NCI-H2171 (cell line): ENCODE measurements at regions not wholly inside any gene's neighbourhood (a gene's known extent, or its start where the extent isn't known, plus 50 kb on each side); places are given as distances from the start of the nearest gene placed in this dataset.

ENCODE experiments used
- DNase-seq: peaks from one replicate; lab custom pipeline; 2025; lab: John Stamatoyannopoulos, UW

DNA sequence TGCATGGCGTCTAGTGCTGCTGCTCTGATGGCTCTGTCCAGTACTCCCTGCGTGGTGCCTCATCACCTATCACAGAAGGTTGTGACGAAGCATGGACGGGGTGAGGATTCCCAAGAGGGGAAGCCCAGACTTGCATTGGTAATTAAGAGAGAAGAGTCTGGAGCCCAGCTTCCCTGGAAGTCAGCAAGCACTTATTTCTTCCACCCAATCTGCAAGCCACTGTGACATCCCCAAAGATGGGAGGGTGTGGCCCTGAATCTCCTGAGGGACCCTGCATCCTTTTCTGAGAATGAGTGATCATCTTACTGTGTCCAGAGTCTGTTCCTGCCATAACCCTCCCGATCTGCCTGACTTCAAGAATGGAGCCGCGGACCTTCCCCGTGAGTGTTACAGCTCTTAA lies 166.7 kb downstream of the PTPN20 start:
- DNase-seq: no peak

DNA sequence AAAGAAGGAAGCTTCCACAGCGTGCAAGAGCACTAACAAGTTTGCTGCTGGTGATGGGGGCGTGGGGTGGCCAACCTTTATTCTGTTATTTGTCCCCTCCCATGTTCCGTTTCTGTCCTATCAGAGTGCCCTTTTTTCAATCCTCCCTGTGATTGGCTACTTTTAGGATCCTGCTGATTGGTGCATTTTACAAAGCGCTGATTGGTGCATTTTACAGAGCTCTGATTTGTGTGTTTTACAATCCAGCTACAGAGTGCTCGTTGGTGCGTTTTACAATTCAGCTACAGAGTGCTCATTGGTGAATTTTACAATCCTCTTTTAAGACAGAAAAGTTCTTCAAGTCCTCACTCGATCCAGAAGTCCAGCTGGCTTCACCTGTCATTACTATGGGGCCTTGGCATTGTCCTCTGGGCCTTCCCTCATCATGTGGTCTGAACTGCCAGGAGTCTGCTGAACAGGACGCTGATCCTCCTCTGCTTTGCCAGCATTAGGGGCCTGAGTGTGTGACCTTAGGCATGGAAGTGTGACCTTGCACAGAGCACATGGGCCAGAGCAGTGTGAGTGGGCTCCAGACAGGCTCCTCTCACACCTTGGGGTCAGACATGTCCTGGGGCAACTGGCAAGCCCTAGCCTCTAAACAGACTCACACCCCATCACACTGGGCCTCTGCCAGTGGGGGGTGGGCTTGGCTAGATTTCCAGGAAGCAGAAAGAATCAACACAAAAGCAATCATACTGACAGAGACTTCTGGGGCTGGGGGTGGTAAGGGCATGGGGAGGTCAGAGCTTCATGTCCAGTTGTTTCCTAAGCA lies 167.4 kb downstream of the PTPN20 start:
- DNase-seq: no peak

DNA sequence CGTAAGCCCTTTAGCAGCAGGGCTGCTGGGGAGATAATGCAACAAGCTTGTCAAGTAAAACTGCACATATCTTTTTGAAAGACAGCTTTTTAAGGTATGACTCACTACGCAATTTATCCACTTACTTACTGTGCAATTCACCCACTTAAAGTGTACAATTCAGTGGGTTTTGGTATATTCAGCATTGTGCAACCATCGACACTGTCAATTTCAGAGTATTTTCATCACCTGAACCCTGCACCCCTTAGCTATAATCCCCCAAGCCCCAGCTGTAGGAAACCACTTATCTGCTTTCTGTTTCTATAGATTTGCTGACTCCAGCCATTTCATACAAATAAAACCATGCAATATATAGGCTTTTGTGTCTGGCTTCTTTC lies 168.0 kb downstream of the PTPN20 start:
- DNase-seq: no peak

DNA sequence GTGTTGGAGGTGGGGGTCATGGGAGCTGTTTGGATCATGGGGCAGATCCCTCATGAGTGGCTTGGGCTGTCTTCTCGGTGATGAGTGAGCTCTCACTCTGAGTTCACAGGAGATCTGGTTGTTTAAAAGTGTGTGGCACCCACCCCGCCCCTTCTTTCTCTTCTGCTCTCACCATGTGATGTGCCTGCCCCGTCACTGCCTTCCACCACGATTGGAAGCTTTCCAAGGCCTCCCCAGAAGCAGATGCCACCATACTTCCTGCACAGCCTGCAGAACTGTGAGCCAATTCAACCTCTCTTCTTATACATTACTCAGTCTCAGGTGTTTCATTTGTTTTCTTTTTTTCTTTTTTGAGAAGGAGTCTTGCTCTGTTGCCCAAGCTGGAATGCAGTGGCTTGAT lies 170.0 kb downstream of the PTPN20 start:
- no peak for DNase-seq

DNA sequence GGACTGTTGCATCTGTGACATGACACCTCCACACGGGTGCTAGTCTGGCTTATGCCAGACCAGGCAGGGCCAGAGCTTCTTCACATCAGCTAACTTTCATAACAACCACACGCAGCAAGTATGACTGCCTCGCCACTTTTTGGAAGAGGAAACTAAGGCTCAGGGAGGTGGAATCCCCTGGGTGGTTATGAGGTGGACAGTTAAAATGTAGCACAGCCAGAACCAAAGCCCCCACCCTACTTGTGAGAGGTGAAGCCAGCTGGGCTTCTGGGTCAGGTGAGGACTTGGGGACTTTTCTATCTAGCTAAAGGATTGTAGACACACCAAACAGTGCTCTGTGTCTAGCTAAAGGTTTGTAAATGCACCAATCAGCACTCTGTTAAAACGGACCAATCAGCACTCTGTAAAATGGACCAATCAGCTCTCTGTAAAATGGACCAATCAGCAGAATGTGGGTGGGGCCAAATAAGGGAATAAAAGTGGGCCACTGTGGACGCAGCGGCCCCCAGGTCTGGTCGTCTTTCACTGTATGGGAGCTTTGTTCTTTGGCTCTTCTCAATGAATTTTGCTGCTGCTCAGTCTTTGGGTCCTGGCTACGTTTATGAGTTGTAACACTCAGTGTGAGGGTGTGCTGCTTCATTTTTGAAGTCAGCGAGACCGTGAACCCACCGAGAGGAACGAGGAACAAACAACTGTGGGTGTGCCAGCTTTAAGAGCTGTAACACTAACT lies 171.0 kb downstream of the PTPN20 start:
- no peak for DNase-seq

DNA sequence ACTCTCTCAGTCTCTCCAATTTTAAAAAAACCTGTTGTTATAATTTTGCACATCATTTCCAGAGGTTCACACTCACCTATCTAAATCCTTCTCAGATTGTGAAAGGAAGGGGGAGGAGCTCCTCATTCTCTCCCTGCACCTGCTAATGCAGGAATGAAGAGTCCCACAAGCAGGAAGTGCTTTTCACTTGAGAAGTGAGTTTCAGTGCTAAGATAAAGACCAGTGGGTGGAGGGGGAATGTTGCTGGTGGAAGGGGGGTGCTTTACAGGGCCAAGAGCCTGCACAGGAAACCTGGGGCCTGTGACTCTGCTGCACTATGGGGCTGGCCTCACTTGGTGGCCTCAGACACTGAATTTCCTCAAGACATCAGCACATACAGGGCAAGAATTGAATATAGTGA lies 176.4 kb downstream of the PTPN20 start:
- no peak for DNase-seq

DNA sequence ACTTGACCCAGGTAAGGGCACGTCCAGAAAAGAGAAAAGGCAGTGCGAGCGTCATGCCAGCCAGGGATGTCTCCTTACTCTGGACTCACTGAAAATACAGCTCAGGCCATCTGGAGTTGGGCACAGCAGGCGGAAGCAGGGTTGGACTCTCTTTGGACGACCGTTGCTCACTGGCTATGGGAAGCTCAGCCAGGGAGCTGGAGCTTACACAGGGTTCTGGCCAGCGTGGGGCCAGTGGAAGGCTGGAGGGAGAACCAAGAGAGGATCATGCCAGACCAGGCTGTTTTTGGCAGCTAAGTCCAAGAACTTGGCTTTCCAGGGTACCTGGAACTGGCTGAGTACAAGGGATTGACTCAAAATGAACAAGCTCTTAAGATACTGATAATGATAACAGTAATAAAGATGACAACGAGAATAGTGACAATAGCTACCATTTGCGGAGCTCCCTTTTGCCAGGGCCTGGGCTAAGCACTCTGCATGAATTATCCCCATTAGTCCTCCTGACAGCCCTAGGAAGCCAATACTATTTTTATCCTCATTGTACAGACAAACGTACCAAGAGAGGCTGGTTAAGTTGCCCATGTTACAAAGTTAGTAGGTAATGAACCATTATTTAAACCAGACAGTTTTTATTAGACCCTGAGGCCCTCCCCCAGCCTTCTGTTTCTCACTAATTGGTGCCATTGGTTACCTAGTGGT lies 177.6 kb downstream of the PTPN20 start:
- no peak for DNase-seq

DNA sequence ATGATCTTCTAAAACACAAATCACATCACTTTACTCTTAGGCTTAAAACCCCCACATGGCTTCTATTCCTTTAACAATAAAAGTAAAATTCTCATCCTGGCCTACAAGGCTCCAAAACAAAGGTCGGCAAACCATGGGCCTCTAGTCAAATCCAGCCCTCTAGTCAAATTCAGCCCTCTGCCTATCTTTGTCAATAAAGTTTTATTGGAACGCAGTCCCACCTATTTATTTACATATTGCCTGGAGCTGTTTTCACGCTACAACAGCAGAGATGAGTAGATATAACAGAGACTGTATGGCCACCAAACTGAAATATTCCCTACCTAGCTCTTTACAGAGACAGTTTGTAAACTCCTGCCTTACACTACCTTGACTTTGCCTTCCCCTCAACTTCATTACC lies 178.8 kb downstream of the PTPN20 start:
- DNase-seq: no peak

DNA sequence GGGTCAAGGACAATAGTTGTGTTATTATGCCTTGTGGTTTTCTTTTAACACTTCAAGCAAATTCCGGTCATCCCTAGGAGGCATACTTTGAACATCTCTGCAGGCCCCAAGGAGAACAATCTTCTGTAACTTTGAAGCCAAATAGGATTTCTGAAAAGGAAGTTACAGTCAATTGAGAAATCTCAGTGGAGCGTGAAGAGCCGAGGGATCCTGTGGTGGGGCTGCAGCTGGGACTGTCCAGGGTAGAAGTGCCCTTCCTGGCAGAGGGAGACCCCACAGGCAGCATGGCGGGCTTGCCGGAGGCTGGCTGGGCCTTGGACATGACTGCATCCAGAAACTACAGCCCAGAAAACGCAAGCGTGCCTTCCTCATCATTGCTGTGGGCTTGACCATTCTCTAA lies 179.7 kb downstream of the PTPN20 start:
- DNase-seq: no peak

DNA sequence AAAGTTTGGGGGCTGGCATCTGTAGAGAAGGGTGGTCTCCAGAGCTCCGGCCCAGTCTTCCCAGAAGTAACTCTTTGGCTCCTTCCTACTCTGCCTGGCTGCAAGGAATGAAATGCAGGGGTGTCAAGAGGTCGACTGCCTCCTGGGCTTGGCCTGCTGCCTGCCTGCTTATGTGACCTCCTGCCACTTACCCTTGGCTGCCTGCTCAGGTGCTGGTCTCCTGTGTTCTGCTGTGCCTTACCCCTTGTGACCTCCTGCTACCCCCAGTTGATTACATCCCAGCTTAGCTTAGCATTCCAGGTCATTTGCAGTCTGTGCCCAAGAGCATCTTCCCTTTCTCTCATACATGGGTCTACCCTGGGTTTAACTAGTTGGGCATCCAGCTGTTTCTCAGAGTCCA lies 180.2 kb downstream of the PTPN20 start:
- DNase-seq: no peak

DNA sequence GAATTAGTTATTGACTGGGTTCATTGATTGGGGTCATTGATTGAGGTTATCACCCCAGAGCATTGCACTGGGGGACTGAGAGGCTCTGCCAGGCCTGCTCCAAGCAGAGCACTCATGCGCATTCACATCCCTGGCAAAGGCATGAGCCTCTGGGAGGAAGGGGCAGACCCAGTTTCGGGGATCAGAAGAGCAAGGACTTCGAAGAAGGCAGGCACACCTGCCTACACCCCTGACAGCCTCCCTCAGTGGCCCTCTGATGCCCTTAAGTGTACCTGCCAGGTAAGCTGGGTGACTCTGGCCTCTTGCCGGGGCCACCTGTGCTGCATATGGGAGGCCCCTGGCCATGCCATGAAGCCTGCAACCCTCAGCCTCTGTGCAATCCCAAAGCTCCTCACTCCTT lies 181.1 kb downstream of the PTPN20 start:
- DNase-seq: no peak

DNA sequence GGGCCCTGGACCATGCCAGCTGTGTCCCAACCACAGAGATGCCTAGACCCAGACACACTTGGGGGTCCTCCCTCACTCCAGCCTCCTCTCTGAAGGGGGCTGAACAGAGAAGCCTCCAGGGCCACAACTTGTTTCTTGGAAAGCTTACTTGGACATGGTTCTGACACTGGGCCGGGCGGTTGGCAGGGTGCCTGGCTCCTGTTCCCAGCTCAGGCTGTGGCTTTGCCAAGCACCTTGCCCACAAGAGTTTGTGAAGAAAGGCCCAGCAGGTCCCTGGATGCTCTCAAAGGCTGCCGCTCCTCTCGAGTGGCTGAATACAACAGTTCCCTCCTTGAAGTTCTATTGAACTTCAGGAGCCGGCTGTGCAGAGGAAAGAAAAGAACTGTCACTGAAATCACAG lies 181.6 kb downstream of the PTPN20 start:
- DNase-seq: no peak

DNA sequence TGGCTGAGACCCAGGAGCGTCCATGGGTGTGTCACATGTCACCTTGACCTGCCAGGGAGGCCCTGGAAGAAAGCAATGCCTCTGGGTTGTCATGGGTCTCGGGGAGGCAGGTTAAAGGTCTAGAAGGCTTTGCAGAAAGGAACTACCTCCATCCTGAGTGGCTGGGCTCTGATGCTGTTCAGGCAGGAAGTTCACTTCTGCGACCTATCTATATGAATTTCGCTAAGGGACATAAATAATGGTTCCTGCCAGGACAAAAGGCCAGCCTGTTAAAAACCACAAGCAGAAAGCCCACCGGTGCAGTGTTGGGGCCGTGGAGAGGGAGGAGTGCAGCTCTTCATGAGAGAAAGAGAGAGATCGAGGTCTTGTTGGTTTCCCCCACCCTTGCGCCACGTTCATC lies 182.9 kb downstream of the PTPN20 start:
- no peak for DNase-seq

DNA sequence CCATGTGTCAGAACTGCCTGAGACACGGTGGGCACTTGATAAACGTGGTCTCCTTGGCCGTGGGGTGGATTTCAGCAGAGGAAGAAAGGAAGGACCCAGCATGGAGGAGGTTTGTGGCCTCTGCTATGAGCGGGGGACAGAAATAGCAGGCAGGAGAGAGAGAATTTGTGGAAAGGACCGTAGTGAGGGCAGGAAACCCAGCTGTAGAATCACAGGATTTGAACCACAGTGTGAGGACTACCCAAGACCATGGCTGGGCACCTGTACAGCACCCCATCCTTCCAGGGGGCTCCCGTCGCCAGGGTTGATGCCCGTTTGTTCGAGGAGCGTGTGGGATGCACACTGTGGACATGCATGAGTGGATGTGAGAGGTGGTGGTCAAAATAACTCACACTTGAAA lies 183.4 kb downstream of the PTPN20 start:
- DNase-seq: no peak

DNA sequence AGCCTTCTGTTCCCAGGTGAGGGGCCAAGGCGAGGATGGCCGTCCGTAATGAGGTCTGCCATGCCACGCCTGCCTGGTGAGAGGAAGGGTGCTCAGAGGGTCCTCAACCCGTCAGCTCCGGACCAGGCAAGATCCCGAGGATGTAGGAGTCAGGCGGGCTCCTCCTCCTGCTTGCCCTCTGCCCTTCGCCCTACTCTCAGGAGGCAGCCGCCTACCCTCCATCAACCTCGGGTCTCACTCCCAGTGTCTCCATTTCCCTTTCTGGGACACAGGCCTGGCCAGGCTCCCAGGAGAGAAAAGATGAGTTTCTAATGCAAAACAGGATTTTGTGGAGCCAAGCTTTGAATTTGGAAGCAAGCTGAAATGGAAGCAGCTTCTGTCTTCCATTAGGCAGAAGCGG lies 184.0 kb downstream of the PTPN20 start:
- no peak for DNase-seq

DNA sequence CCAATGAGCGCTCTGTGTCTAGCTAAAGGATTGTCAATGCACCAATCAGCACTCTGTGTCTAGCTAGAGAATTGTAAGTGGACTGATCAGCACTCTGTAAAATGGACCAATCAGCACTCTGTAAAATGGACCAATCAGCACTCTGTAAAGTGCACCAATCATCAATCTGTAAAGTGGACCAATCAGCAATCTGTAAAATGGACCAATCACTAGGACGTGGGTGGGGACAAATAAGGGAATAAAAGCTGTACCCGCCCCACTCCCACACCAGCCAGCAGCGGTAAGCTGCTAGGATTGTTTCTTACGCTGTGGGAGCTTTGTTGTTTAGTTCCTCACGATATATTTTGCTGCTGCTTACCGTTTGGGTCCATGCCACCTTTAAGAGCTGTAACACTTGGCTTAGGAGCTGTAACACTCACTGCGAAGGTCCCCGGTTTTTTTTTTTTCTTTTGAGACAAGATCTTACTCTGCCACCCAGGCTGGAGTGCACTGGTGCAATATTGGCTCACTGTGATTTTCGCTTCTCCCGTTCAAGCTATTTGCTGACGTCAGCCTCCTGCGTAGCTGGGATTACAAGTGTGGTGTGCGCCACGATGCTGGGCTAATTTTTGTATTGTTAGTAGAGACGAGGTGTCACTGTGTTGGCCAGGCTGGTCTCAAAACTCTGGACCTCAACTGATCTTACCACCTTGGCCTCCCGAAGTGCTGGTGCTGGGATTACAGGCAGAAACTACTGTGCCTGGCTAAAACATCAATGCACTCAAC lies 184.8 kb downstream of the PTPN20 start:
- DNase-seq: no peak

DNA sequence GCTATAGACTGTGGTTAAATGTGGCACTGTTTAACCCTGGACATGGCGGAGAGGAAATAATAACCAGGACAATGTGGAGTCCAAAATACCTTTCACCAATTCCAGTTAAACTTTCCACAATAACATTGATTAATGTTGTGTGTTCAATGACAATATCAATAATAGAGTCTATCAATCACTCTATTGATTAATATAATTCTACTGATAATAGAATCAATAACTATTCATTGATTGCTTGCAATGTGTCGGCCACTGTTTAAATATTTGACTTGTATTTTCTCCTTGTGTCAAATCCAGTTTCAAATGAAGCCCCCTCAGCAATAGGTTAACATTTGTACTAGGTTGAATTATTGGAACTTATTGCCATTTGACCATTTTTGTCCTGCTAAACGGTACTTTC lies 187.0 kb downstream of the PTPN20 start:
- DNase-seq: no peak

DNA sequence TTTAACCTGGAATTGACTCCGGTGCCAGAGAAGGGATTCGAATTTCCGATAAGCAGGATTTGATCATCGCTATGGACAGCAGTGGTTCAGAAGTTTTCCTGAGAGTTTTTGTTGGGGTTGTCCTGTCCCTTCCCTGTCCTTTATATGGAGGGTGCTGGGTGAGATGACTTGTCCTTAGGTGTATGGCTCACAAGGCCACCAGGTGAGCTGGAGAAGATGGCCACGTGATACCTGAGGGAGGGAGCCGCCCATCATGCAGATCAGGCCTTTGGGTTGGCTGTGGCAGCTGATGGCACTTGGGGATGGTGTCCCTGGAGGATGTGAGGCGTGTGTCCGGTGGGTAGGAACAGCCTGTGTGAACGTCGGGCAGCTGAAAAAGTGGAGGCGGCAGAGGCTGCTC lies 187.7 kb downstream of the PTPN20 start:
- no peak for DNase-seq

DNA sequence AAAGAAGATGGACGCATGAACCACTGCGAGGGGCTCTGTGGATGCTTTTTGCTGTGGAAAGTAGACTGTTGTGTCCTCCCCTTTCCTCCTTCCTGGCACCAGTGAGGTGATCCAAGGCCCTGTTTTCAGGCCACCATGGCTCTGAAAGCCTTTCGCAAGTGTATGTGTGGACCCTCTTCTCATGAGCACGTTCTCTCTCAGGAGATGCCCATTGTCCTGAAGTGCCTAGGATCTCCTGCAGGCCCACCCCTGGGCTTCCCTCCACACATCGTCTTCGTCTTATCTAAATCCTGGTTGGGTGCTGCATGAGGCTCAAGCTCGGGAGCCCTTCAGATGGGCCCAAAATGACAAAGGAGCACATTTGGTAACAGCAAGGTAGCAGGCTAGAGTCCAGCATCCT lies 188.2 kb downstream of the PTPN20 start:
- no peak for DNase-seq

DNA sequence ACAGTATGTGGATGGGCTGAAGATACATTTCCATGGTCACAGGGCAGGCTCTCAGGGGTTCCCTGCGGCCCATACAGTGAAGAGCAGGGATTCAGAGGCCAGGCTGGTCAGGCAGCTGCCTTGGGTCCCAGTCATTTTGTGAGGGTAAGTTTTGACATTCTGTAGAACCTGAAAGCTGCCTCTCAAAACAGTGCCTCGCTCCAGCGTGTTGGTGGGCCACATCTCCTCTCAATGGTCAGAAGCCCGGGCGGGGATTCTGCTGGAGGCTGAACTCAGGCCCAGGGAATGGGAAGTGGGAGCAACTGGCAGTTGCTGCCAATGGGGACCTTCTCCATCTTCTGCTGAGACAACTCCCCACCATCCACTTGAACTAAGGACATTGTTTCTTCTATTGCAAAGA lies 190.0 kb downstream of the PTPN20 start:
- DNase-seq: no peak

DNA sequence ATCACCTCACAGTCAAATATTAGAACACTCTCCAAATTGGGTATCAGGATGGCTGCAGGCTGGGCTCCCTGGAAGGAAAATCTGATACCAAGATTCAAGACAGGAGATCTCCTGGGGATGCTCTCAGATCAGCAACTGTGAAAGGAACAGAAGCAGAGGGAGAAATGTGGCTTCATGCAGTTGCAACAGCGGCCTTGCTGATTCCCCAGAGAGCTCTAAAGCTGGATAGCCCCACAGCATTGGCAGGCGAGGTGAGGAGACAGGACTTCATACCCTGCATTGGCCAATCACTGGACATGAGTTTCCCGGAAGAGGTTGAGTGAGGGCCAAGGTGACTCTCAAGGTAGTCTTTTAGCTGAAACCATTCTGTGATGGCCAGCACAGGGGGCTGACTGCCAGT lies 190.6 kb downstream of the PTPN20 start:
- DNase-seq: no peak

DNA sequence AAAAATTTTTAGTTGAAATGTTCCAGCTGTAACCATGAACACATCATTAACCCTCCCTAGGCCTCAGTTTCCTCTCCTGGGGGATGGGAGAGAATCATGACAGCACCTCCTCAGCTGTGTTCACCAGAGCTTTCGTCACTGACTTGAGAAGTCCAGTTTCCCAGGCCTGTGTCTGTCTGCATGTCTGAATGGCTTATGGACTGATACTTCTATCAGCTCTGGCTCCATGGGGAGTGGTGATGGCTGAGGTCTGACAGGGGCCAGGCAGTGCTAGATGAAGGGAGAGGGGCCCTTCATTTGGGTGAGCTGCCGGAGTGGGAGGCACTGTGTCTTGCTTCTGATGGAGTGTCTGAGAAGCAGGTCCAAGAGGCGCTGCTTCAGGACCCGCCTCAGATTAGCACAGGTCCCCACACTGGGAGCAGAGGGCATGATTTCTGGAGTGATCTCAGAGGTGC lies 192.9 kb downstream of the PTPN20 start:
- no peak for DNase-seq
